Fibroblast of lung (primary cell): ENCODE measurements at regions not wholly inside any gene's neighbourhood (a gene's known extent, or its start where the extent isn't known, plus 50 kb on each side); places are given as distances from the start of the nearest gene placed in this dataset.

ENCODE experiments used
- CTCF ChIP-seq, 2 donors: IDR thresholded peaks in 1 of 2; conservative IDR thresholded peaks in 1 of 2; 1 replicate in 1 of 2; 2 replicates in 1 of 2; pipeline ENCODE4 v1.5.1; 2011 to 2012; ENCODE audit warnings: low read length in 2 of 2, control low read depth in 1 of 2, inconsistent platforms in 1 of 2, low read depth in 1 of 2, mild to moderate bottlenecking in 1 of 2
- EZH2 ChIP-seq: IDR thresholded peaks from 2 replicates; pipeline ENCODE4 v1.5.1; 2012; ENCODE audit warnings: low read length, control low read depth, mild to moderate bottlenecking; ENCODE audit errors: missing control alignments

DNA sequence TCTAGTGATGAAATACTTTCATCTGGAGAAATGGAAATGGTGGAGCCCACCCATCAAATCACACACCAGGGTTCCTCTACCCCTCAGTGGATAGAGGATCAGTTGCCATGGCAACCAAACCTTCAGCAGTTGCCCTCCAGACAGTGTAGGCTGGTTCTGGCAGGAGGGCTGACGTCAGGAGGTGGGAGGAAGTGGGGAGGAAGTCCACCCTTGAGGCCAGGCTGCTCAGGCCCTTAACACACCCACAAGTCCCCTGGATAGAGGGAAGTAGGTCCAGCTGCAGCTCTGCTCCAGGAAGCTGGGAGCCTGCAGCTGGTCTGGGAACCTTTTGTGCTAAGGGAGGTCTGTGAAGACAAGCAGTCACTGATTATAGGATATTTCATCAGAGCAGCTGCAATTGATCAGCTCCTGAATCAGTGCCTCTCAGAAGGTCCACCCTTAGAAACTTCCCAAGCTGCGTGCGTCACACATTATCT is 186.6 kb downstream of the MTX2 start:
- TF ChIP-seq EZH2: no peak
- TF ChIP-seq CTCF (conservative IDR thresholded peaks at IDR 0.05 in 1 of 2, IDR thresholded peaks at IDR 0.05 in 1 of 2; ENCODE audit: low read depth in 1 of 2, low read length in 2 of 2): no peak
